Right kidney (tissue), 1 donor: ENCODE measurements at regions not wholly inside any gene's neighbourhood (a gene's known extent, or its start where the extent isn't known, plus 50 kb on each side); places are given as distances from the start of the nearest gene placed in this dataset.
"Not testable (repeated sequence)": the region's sequence is repeated elsewhere in the genome, so short reads cannot be mapped to it uniquely, and the experiment has no call there.

Experiments used
- DNase-seq: peaks from one replicate; pipeline ENCODE4 v3.0.0-alpha.2; 2016

DNA sequence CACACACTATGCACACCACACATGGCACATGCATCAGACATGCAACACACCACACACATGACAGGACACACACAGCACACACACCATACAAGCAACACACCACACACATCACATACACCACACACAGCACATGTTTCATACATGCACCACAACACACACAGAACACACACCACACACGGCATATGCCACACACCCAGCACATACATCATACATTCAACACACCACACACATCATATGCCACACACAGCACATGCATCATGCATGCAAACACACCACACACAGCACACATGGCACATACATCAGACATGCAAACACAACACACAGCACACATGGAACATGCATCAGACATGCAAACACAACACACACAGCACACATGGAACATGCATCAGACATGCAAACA is 80.7 kb upstream of the LRPAP1 start:
- no peak for DNase-seq

DNA sequence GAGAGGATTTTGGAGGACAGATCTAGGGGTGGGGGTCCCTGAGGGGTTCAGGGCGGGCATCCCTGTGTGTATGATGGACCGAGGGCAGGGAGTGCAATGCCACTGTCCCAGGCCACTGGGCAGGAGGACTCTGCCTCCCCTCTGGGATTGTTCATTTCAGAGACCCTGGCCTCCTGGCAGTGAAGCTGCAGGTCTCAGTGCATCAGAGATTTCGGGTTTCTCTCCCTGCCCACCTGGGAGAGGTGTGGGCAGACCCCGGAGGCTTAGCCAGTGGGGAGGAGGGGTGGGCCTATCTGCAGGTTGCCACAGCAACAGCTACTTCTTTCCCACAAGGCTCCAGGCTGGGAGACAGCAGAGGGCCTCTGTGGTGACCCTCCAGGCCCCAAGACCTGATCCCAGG is 80.1 kb upstream of the LRPAP1 start:
- no peak for DNase-seq

DNA sequence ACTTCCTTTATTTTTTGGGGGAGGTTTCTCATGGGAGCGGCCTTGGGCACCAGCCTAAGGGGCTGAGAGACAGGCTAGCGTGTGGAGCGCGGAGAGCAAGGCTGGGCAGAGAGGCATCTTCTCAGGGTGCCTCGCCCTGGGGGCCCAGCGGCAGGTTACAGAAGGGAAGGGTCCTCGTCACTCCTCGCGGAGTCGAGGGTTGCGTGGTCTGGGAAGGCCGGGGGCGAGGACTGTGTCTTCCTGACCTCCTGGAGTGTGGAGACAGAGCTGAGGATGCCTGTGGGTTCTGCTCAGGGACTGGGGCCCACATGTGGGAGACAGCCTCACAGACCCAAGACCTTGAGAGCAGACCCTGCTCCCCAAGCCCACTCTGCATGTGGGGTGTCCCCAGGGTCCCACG is 79.6 kb upstream of the LRPAP1 start:
- DNase-seq: no peak

DNA sequence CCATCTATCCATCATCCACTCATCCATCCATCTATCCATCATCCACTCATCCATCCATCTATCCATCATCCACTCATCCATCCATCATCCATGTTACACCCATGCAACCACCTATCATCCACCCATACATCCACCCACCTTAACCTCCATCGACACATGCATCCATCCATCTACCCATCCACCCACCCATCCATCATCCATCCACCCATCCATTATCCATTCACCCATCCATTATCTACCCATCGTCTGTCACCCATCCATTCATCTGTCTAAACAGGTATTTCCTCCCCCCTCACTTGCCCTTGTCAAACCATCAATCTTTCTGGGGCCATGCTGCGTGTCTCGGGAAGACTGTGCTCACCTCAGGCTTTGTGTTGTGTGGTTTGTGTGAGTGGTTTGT is 78.6 kb upstream of the LRPAP1 start:
- DNase-seq: not testable (repeated sequence)

DNA sequence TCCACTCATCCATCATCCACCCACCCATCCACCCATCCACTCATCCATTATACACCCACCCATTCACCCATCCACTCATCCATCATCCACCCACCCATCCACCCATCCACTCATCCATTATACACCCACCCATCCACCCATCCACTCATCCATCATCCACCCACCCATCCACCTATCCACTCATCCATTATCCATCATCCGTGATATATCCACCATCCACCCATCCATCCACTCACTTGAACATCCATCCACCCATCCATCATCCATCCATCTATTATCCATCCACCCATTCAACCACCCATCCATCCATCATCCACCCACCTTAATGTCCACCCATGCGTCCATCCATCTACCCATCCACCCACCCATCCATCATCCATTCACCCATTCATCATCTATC is 77.7 kb upstream of the LRPAP1 start:
- DNase-seq: not testable (repeated sequence)

DNA sequence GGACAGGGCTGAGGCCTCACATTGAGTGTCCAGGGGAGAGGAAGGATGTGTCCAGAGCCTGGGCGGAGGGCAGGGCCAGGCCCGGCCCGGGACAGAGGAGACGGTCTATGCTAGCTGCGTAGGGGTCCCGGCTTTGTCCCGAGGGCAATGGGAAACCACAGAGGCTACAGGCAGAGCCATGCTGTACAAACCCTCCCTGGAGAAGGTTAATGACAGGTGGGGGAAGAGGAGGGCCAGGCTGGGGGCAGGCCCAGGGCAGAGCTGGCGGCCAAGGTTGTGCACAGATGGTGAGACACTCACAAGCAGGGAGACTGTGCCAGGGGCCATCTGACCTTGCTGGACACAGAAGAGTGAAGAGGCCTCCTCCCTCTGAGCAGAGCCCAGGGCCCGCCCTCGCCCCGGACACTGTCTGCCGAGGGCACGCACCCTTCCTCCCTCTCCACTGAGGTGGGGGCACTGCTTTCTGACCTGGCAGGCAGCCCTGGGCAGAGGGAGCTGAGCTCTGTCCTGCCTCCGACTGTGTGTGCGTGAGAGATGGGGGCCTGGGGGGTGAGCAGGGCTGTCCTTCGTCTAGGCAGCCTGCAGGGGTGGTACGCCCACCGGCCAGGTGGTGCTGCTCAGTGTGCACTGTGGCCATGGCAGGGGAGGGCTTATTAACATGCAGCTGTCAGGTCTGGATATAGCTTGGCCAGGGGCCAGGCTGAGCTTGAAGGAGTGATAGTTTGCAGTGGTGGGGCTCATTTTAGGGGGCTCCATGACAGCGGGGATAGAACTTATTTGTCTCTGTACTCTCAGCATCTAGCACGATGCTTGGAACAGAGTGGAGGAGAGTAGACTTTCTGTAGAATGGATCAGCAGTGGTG is 75.7 kb upstream of the LRPAP1 start:
- no peak for DNase-seq

DNA sequence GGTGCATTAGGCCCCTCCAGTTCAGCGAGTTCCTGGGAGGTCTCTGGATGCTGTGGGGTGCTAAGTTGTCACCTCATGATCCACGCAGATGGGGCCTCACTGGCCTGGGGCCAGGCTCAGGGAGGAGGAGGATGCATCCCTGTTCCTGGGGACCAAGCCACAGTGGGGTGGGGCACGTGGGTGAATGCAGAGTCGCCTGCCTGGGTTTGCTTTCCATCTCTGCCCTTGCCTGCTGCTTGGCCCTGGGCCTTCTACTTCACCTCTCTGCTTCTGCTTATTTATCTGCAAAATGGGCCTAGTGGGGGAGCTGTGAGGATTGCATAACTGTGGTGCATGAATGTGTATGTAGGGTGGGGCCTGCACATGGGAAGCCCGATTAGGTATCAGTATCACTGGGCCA is 74.6 kb upstream of the LRPAP1 start:
- not testable (repeated sequence) for DNase-seq

DNA sequence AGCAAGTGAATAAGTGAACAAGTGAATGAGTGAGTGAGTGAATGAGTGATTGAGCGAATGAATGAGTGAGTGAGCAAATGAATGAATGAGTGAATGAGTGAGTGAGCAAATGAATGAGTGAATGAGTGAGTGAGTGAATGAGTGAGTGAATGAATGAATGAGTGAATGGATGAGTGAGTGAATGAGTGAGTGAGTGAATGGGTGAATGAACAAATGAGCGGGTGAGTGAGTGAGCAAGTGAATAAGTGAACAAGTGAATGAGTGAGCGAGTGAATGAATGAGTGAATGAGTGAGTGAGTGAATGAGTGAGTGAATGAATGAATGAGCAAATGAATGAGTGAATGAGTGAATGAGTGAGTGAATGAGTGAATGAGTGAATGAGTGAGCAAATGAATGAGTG is 74.0 kb upstream of the LRPAP1 start:
- DNase-seq: not testable (repeated sequence)

DNA sequence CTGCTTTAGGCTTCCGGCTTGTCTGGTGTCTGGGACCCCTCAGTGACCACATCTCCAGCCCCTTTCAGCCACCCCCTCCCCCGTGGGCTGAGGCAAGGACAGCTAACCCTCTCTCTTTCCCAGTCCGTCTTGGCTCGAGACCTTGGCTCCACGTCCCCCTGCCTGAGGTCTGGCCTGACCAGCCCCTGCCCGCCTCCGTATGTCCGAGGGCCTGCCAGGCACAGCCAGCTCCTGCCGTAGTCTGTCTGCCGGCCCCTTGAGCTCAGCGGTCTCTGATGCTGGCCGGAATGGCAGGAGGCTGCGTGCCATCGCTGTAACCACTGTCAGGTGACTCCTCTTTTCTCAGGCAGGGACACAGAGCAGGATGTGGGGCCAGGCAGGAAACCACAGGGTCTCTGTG is 73.3 kb upstream of the LRPAP1 start:
- no peak for DNase-seq

DNA sequence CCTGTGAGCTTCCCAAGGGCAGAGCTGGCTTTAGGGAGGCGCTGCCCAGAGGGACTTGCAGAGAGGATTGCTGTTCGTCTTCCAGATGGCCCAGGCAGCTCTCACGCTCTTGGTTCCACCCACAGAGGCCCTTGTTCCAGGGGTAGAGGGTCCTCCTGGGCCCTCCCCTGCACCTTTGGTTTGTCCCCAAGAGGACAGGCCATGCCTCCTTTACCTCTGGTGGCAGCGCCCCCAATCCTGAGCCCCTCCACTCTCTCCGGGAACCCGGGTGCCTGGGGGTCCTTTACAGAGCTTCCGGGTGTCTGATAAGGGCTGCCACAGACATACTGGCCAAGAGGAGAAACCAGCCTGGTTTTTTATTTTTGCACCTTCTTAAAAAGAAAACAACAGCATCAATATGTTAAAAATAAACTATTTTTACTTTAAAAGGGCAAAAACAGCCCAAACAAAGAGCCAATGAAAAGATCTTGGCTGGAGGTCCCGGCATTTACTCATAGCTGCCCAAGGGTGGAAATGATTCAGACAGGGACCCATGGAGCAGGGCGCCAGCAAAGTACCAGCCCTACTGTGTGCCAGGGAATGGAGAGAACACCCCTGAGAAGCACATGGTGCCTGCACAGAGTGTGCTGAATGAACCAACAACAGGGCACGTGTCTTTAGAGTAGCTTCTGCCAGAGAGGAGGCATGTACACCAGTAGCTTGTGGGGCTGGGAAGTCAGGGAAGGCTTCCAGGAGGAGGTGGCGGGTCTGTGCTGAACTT is 70.8 kb upstream of the LRPAP1 start:
- DNase-seq: not testable (repeated sequence)

DNA sequence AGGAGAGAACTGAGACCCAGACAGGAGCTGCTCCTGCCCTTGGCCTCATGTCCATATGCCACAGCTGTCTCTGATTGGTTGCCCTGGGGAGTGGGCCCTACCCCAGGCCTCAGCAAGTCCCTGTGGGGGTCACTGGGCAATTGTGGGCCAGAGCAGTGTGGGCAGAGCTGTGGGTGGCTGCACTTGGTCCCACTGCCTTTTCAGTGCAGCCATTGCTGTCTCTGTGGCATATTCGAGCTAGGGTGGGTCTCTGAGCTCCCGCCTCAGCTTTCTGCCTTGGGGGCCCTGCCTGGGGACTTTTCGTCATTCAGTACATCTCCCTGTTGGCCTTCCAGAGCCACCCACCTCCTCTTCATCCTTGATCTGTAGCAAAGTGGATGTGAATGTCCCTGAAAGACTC is 69.8 kb upstream of the LRPAP1 start:
- DNase-seq: no peak

DNA sequence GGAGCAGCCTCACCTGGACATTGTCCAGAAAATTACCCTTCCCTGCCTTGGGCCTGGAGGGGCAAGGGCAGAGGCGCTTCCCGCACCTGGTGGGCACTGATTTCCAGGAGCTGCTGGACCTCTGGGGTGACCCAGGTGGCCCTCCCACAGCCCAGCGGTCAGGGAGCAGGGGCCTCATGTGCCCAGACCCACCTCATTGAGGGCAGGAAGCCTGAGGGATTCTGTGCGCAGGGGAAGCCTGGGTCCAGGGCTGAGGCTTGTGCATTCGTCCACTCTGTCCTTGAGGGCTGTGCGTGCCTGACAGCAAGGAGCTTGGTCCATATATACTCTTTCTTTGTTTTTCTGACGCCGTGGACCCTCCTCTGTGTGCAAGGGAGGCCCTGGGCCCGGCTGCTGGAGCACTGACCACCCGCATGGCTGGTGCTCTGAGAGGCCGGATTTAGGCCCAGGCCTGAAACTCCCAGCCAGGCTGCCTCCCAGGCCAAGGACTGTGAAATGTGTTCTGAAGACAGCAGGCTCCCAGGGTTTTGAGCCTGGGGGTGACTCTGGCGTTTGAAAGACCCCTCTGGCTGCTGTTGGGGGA is 69.0 kb upstream of the LRPAP1 start:
- DNase-seq: not testable (repeated sequence)

DNA sequence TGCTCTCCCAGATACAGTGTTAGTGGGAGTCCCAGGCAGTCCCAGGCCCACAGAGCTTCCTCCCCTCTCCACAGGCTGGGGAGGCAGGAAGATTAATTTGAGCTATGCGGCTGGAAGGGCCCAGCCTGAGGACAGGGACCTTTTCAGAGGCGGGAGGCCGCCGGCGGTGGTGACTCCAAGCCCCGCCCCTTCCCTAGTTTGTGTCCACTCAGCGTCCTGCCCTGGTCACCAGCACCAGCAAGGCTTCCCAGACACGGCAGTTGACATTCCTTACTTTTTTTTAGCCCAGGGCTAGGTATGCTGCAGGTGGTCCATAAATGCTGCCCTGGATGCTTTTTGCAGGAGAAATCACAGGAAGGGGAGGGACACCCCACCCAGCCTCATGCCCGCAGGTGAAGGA is 67.7 kb upstream of the LRPAP1 start:
- no peak for DNase-seq

DNA sequence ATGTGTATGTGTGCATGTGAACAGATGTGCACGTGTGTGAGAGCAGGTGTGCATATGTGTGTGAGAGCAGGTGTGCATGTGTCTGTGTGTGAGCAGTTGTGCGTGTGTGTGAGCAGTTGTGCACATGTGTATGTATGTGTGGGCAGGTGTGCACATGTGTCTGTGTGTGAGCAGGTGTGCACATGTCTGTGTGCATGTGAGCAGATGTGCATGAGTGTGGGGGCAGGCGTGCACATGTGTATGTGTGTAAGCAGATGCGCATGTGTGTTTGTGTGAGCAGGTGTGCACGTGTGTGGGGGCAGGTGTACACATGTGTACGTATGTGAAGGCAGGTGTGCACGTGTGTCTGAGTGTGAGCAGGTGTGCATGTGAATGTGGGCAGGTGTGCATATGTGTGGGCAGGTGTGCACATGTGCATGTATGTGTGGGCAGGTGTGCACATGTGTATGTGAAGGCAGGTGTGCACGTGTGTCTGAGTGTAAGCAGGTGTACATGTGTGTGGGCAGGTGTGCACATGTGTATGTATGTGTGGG is 66.5 kb upstream of the LRPAP1 start:
- no peak for DNase-seq

DNA sequence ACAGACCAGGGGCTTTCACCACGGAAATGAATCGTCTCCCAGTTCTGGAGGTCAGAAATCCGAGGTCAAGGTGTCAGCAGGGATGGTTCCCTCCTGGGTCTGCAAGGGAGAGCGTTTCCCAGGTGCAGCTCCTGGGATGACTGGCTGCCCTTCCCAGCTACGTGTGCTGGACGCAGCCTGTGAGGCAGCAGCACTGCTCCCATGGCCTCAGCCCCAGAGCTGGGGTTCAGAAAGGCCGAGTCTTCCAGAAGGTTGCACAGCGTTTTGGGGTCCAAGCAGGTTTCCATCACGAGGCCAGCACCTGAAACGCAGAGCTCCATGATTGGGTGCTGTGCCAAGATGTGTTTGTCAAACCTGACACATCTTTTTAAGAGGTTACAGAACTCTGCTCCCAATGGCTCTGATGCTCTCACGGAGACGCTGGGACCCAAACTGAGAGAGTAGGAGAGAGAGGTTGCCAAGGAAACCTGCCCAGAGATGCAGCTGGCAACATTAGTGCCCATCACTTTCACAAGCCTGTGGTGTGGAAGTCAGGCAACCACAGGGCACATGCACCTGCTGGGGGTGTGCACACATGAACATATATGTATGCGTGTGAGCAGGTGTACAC is 65.8 kb upstream of the LRPAP1 start:
- DNase-seq: not testable (repeated sequence)

DNA sequence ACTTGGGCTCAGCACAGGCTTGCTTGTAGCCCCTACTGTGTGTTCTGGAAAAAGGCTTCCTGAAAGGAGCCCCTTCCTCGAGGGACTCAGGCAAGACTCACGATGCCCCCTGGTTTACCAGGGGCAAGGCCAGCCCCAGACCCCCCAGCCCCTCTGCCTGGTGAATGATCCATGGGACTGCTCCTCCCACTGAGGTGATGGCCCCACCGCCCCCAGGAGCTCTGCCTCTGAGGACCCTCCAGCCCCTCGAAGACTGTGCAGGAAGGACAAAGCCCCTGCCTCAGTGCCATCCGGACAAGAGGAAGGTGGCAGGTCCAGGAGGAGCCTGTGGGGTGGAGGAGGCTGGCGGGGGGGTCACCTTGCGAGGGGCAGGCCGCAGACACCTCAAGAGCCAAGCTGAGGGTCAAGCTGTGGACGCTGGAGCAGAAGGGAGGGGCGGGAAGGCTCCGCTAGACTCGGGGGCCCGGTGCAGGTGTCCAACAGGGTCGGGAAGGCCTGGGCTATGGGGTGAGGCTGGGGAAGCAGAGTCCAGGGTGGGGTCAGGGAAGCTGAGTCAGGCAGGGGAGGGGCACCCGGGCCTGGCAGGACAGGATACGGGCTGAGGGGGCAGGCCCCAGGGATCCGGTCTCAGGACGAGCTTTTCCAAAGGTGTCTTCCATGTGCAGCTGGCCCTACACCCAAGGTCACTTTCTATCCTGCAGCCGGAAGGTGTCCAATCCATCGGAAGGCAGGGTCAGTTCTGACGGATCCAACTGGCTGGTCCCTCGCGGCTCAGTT is 64.9 kb upstream of the LRPAP1 start:
- DNase-seq: not testable (repeated sequence)

DNA sequence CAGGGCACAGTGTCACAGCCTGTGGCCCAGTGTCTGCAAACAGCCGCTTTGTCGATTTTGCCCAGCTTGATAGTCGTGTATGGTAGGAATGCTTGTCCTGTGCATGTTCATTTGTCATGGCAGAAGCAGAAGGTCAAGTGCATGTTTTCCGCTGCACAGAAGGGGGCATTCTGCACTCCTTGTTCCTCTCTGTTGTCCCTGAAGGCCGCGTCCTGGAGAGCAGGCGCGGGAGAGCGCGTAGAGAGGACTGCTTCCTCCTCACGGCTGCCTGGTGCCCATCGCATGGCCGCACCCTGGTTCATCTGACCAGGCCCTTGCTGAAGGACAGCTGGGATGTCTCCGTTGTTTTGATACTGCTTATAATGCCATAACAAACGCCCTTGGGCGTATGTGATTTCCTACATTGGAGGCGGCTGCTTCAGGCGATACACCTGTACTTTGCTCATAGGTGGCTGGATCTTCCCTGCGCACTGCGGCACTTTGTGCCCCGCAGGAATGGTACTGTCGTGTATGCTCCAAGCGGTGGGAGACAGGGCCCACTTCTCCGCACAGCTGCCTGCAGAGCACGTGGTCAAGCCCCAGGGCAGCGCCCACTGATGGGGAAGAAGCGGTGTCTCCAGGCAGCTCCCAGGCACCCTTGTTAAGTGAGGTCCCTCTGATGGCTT is 63.5 kb upstream of the LRPAP1 start:
- DNase-seq: not testable (repeated sequence)

DNA sequence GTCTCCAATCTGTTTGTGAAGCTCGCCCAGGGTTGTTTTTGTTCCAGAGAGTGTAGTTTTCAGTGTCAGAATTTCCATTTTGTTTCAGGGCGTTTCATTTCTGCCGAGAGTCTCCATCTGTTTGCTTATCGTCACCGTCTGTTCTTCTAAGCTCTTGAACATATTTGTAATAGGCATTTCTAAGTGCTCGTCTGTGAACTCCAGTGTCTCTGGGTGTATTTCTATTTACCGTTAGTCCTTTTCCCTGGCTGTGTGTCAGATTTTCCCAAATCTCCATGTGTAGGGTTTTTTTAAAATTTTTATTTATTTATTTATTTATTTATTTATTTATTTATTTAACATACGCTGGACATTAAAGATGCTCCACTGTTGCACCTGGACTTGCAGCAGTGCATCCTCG is 62.5 kb upstream of the LRPAP1 start:
- not testable (repeated sequence) for DNase-seq

DNA sequence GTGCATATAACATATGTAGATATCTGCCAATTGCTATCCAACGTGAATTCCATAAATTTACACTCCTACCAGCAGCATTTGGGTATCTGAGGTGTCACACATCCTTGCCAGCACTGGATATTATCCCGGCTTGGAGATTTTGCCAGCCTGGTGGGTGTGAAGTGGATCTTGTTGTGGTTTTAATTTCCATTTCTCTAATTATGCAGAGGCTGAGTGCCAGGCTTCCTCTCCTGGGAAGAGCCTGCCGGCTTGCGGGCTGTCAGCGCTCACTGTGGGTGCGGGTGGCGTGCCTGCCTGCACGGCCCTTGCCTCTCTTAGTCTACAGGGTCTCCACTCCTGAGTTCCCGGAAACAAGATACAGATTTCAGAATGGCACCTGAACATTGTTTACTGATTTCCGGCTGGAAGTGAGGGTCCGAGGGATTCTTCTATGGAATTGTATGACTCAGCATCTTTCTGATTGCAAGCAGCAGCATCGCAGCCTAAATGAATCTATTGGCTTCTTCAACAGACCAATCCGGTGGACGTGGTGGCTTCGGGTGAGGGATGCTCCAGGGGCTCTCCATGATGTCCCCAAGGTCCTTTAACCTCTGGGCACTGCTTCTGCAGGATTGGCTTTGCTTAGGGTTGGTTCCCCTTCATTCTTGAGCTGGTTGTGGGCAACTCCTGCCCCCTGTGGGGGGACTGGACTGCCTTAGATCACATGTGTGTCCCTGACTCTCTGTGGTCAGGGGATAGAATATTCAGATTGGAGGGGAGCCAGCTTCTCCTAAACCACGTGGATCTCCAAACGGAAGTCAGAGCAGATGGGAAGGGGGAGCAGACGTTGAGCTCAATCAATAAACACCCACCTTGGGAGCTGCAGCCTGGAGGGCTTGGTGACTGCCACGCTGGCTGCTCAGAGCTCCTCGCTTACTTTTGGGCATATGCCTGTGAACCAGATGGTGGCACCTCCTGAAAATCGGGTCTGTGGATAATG is 58.0 kb upstream of the LRPAP1 start:
- DNase-seq: not testable (repeated sequence)

DNA sequence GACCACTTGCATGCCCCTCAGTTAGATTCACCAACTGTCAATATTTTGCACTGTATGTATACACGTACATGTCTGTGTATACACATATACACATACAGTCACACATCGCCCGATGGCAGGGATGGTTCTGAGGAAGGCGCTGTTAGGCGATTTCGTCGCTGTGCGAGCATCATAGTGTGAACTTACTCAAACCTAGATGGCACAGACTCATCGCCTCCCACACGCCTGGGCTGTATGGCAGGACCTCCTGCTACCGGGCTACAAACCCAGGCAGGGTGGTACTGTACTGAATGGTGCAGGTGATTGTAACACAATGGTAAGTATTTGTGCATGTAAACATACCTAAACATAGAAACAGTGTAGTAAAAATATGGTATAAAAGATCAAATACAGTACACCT is 57.2 kb upstream of the LRPAP1 start:
- DNase-seq: not testable (repeated sequence)
